CD4-positive, alpha-beta memory T cell (primary cell): ENCODE measurements at regions not wholly inside any gene's neighbourhood (a gene's known extent, or its start where the extent isn't known, plus 50 kb on each side); places are given as distances from the start of the nearest gene placed in this dataset.
"Not testable (repeated sequence)": the region's sequence is repeated elsewhere in the genome, so short reads cannot be mapped to it uniquely, and the experiment has no call there.

Source experiments
- CTCF ChIA-PET: fragments of 350-600 bp; sonication (Branson Sonifier 250); formaldehyde crosslinking; loops from one replicate; lab custom pipeline; 2021; ENCODE audit warnings: inconsistent platforms; ENCODE audit not compliant: partially characterized antibody; lab: Charles Lee
- POLR2A ChIA-PET: fragments of 350-600 bp; sonication (Branson Sonifier 250); formaldehyde crosslinking; loops from one replicate; lab custom pipeline; 2021; ENCODE audit not compliant: partially characterized antibody; lab: Charles Lee
- DNase-seq, 5 donors: peaks; one replicate each; pipeline versions ENCODE4 v3.0.0 to v3.0.0-alpha.2; 2020 to 2022; ENCODE audit warnings: mixed read lengths in 1 of 5
- H3K27ac ChIP-seq: one replicate; pipeline ENCODE4 v1.7.0; 2013; ENCODE audit warnings: low read depth, low read length
- H3K27me3 ChIP-seq: 2 replicates; pipeline ENCODE4 v1.7.0; 2013; ENCODE audit warnings: mild to moderate bottlenecking, low read length, moderate library complexity; ENCODE audit not compliant: insufficient read depth
- H3K36me3 ChIP-seq: 2 replicates; pipeline ENCODE4 v1.7.0; 2013; ENCODE audit warnings: mild to moderate bottlenecking, low read length, moderate library complexity; ENCODE audit not compliant: insufficient read depth
- H3K4me1 ChIP-seq: 2 replicates; pipeline ENCODE4 v1.7.0; 2013; ENCODE audit warnings: mild to moderate bottlenecking, low read length, moderate library complexity; ENCODE audit not compliant: insufficient read depth
- H3K4me3 ChIP-seq, 2 donors: one replicate each; pipeline ENCODE4 v1.7.0; 2013; ENCODE audit warnings: low read length in 2 of 2, mild to moderate bottlenecking in 1 of 2
- H3K9me3 ChIP-seq, 2 donors: one replicate each; pipeline ENCODE4 v1.7.0; 2013; ENCODE audit warnings: low read length in 2 of 2, control low read depth in 1 of 2; ENCODE audit not compliant: control insufficient read depth in 1 of 2
- H3K27ac Mint-ChIP-seq, 7 donors: one replicate each; pipeline ENCODE4 v1.8.0; 2020 to 2021; ENCODE audit warnings: mixed read lengths in 7 of 7, mild to moderate bottlenecking in 6 of 7, inconsistent platforms in 3 of 7, moderate library complexity in 3 of 7
- H3K27me3 Mint-ChIP-seq, 2 donors: one replicate each; pipeline ENCODE4 v1.8.0; 2020 to 2021; ENCODE audit warnings: mixed read lengths in 2 of 2
- H3K36me3 Mint-ChIP-seq, 2 donors: one replicate each; pipeline ENCODE4 v1.8.0; 2020 to 2021; ENCODE audit warnings: mixed read lengths in 2 of 2, inconsistent platforms in 1 of 2, mild to moderate bottlenecking in 1 of 2
- H3K4me1 Mint-ChIP-seq, 4 donors: one replicate each; pipeline ENCODE4 v1.8.0; 2020 to 2021; ENCODE audit warnings: mixed read lengths in 4 of 4, mild to moderate bottlenecking in 1 of 4
- H3K4me3 Mint-ChIP-seq, 8 donors: one replicate each; pipeline ENCODE4 v1.8.0; 2020 to 2021; ENCODE audit warnings: mixed read lengths in 8 of 8, mild to moderate bottlenecking in 7 of 8, moderate library complexity in 6 of 8, inconsistent platforms in 3 of 8
- H3K9me3 Mint-ChIP-seq, 8 donors: one replicate each; pipeline ENCODE4 v1.8.0; 2020 to 2021; ENCODE audit warnings: mixed read lengths in 8 of 8, mild to moderate bottlenecking in 5 of 8, inconsistent platforms in 3 of 8, moderate library complexity in 1 of 8
- intact Hi-C: fragments of 100-400 bp; cut with micrococcal nuclease; formaldehyde crosslinking; loops from one replicate; pipeline ENCODE4 v1.15.1; 2023

GRCh38 chr21:19461481-19462205, 1058.1 kb upstream of the TMPRSS15 start:
- CTCF ChIA-PET = no interaction called here
- no peaks in the 10 kb centered on the region for H3K27me3 ChIP-seq
- no peak overlapping the region for H3K27ac ChIP-seq
- peaks cover 0 to 15% (median 9%) of the 10 kb centered on the region in 8 donors for H3K9me3 Mint-ChIP-seq
- H3K4me3 Mint-ChIP-seq = no peak overlapping the region
- H3K27me3 Mint-ChIP-seq = no peaks in the 10 kb centered on the region
- no peaks in the 10 kb centered on the region for H3K36me3 ChIP-seq
- no peaks in the 10 kb centered on the region for H3K36me3 Mint-ChIP-seq
- intact Hi-C loops = no loop called here
- no peak for DNase-seq
- H3K4me3 ChIP-seq = no peak overlapping the region
- H3K27ac Mint-ChIP-seq = no peak overlapping the region
- H3K4me1 Mint-ChIP-seq = no peaks in the 10 kb centered on the region
- POLR2A ChIA-PET = no interaction called here
- no peaks in the 10 kb centered on the region for H3K9me3 ChIP-seq
- H3K4me1 ChIP-seq = no peaks in the 10 kb centered on the region

- no peak overlapping the region for H3K27ac ChIP-seq
- intact Hi-C loops = no loop called here
- H3K27me3 ChIP-seq = no peaks in the 10 kb centered on the region
- Mint-ChIP-seq H3K36me3 (no peaks in the 10 kb centered on the region), H3K4me1 (no peaks in the 10 kb centered on the region), H3K9me3 (peaks cover 0 to 13% (median 8%) of the 10 kb centered on the region in 8 donors), H3K27me3 (no peaks in the 10 kb centered on the region), H3K27ac (no peak overlapping the region), H3K4me3 (no peak overlapping the region)
- no peak for DNase-seq
- CTCF ChIA-PET = no interaction called here
- H3K9me3 ChIP-seq = no peaks in the 10 kb centered on the region
- no peaks in the 10 kb centered on the region for H3K4me1 ChIP-seq
- no peak overlapping the region for H3K4me3 ChIP-seq
- POLR2A ChIA-PET = no interaction called here
- H3K36me3 ChIP-seq = no peaks in the 10 kb centered on the region
Observed at GRCh38 chr21:19463966-19464365, 1060.4 kb upstream of the TMPRSS15 start.

- Mint-ChIP-seq H3K27me3 (no peaks in the 10 kb centered on the region), H3K27ac (no peak overlapping the region), H3K9me3 (peaks cover 0 to 20% (median 9%) of the 10 kb centered on the region in 8 donors), H3K4me3 (no peak overlapping the region), H3K36me3 (no peaks in the 10 kb centered on the region), H3K4me1 (no peaks in the 10 kb centered on the region)
- H3K4me3 ChIP-seq = no peak overlapping the region
- ChIA-PET POLR2A (no interaction called here), CTCF (no interaction called here)
- no peak for DNase-seq
- intact Hi-C loops = no loop called here
- no peaks in the 10 kb centered on the region for H3K36me3 ChIP-seq
- no peaks in the 10 kb centered on the region for H3K27me3 ChIP-seq
- no peaks in the 10 kb centered on the region for H3K4me1 ChIP-seq
- no peak overlapping the region for H3K27ac ChIP-seq
- no peaks in the 10 kb centered on the region for H3K9me3 ChIP-seq
Observed at GRCh38 chr21:19468991-19469715, 1065.6 kb upstream of the TMPRSS15 start.

- H3K27me3 ChIP-seq = no peaks in the 10 kb centered on the region
- DNase-seq = no peak
- intact Hi-C loops = no loop called here
- H3K27ac ChIP-seq = no peak overlapping the region
- ChIA-PET POLR2A (no interaction called here), CTCF (no interaction called here)
- no peaks in the 10 kb centered on the region for H3K27me3 Mint-ChIP-seq
- peaks cover 4 to 31% (median 19%) of the 10 kb centered on the region in 8 donors for H3K9me3 Mint-ChIP-seq
- H3K4me1 Mint-ChIP-seq = no peaks in the 10 kb centered on the region
- no peak overlapping the region for H3K4me3 ChIP-seq
- no peaks in the 10 kb centered on the region for H3K36me3 ChIP-seq
- H3K36me3 Mint-ChIP-seq = peaks cover 0 to 5% of the 10 kb centered on the region in 2 donors
- no peak overlapping the region for H3K27ac Mint-ChIP-seq
- no peaks in the 10 kb centered on the region for H3K9me3 ChIP-seq
- no peak overlapping the region for H3K4me3 Mint-ChIP-seq
- H3K4me1 ChIP-seq = no peaks in the 10 kb centered on the region
Observed at GRCh38 chr21:19475525-19475924, 1071.9 kb upstream of the TMPRSS15 start.

DNA sequence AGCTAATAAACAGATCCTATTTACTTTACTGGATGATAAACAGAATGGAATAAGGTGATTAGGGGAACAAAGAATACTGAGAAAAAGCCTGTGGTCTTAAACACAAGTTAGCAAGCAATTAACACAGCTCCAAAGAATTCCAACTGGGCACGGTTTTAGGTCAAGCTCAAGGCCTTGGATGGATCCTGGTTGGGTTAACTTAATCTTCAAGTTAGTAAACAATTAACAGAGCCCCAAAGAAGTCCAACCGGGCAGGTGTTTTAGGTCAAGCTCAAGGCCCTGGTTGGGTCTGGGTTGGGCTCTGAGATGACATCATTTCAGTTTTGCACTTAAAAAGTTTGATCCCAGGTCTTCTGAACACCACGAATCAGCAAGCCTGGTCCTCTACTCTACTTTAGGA, 1086.3 kb upstream of the TMPRSS15 start:
- no peaks in the 10 kb centered on the region for H3K9me3 ChIP-seq
- H3K9me3 Mint-ChIP-seq = peaks cover 0 to 26% (median 7%) of the 10 kb centered on the region in 8 donors
- H3K36me3 ChIP-seq = no peaks in the 10 kb centered on the region
- H3K27ac ChIP-seq = no peak overlapping the region
- H3K27ac Mint-ChIP-seq = no peak overlapping the region
- H3K4me1 ChIP-seq = no peaks in the 10 kb centered on the region
- CTCF ChIA-PET = no interaction called here
- H3K4me1 Mint-ChIP-seq = no peaks in the 10 kb centered on the region
- H3K36me3 Mint-ChIP-seq = no peaks in the 10 kb centered on the region
- H3K27me3 ChIP-seq = no peaks in the 10 kb centered on the region
- POLR2A ChIA-PET = no interaction called here
- no peaks in the 10 kb centered on the region for H3K27me3 Mint-ChIP-seq
- H3K4me3 ChIP-seq = no peak overlapping the region
- intact Hi-C loops = no loop called here
- DNase-seq = no peak
- H3K4me3 Mint-ChIP-seq = no peak overlapping the region

- peaks cover 0 to 26% (median 7%) of the 10 kb centered on the region in 8 donors for H3K9me3 Mint-ChIP-seq
- H3K27me3 Mint-ChIP-seq = no peaks in the 10 kb centered on the region
Observed at GRCh38 chr21:19490481-19490880, 1086.9 kb upstream of the TMPRSS15 start.

DNA sequence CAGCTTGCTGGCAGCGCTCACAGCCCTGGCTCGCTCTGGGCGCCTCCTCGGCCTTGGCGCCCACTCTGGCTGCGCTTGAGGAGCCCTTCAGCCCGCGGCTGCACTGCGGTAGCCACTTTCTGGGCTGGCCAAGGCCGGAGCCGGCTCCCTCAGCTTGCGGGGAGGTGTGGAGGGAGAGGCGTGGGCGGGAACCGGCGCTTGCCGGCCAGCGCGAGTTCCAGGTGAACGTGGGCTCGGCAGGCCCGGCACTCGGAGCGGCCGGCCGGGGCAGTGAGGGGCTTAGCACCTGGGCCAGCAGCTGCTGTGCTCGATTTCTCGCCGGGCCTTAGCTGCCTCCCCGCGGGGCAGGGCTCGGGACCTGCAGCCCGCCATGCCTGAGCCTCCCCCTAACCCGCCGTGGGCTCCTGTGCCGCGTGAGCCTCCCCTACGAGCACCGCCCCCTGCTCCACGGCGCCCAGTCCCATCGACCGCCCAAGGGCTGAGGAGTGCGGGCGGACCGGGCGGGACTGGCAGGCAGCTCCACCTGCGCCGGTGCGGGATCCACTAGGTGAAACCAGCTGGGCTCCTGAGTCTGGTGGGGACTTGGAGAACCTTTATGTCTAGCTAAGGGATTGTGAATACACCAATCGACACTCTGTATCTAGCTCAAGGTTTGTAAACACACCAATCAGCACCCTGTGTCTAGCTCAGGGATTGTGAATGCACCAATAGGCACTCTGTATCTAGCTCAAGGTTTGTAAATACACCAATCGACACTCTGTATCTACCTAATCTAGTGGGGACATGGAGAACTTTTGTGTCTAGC, 1090.1 kb upstream of the TMPRSS15 start:
- H3K36me3 ChIP-seq, H3K4me1 Mint-ChIP-seq, H3K4me3 Mint-ChIP-seq, H3K36me3 Mint-ChIP-seq, H3K9me3 ChIP-seq, DNase-seq, H3K27me3 Mint-ChIP-seq, intact Hi-C loops, POLR2A ChIA-PET, H3K4me3 ChIP-seq, H3K4me1 ChIP-seq, CTCF ChIA-PET, H3K27me3 ChIP-seq, H3K27ac ChIP-seq, H3K27ac Mint-ChIP-seq: not testable (repeated sequence)
- peaks cover 0 to 26% (median 7%) of the 10 kb centered on the region in 8 donors for H3K9me3 Mint-ChIP-seq

More at GRCh38 chr21:19490481-19490880, 1086.9 kb upstream of the TMPRSS15 start:
- no peak overlapping the region for H3K27ac Mint-ChIP-seq
- Histone ChIP-seq H3K9me3 (no peaks in the 10 kb centered on the region), H3K27me3 (no peaks in the 10 kb centered on the region), H3K27ac (no peak overlapping the region), H3K36me3 (no peaks in the 10 kb centered on the region), H3K4me3 (no peak overlapping the region), H3K4me1 (no peaks in the 10 kb centered on the region)
- no peak for DNase-seq
- ChIA-PET CTCF (no interaction called here), POLR2A (no interaction called here)
- intact Hi-C loops = no loop called here
- no peak overlapping the region for H3K4me3 Mint-ChIP-seq
- H3K36me3 Mint-ChIP-seq = no peaks in the 10 kb centered on the region
- no peaks in the 10 kb centered on the region for H3K4me1 Mint-ChIP-seq
